ENCODE measurements at regions not wholly inside any gene's neighbourhood (a gene's known extent, or its start where the extent isn't known, plus 50 kb on each side); places are given as distances from the start of the nearest gene placed in this dataset.

GRCh38 chr2:160550048-160550447 is 56.4 kb upstream of the RBMS1 start:
- TF ChIP-seq POLR2A (IDR thresholded peaks at IDR 0.05) (no peak), CTCF (IDR thresholded peaks at IDR 0.05) (no peak)
- WGBS, 4 donors, result 74 to 79% (median 76%) methylated on average over 2 of the region's 2 CpGs
- no peak overlapping the region for H3K4me3 ChIP-seq
- H3K27ac ChIP-seq, result no peak overlapping the region
- no peak for DNase-seq
- H3K4me1 ChIP-seq (replicated peaks in 1 of 2), result no peaks in the 10 kb centered on the region
- H3K9me3 ChIP-seq (replicated peaks in 1 of 3), result no peaks in the 10 kb centered on the region
- H3K27me3 ChIP-seq, result no peaks in the 10 kb centered on the region
- intact Hi-C loops (cut with DNase I), result no loop called here
- no peaks in the 10 kb centered on the region for H3K36me3 ChIP-seq (replicated peaks in 1 of 2)

- TF ChIP-seq CTCF (IDR thresholded peaks at IDR 0.05), result no peak
- TF ChIP-seq POLR2A (IDR thresholded peaks at IDR 0.05), result no peak
- no peak for DNase-seq
- H3K27me3 ChIP-seq, result no peaks in the 10 kb centered on the region
- intact Hi-C loops (cut with DNase I), result no loop called here
- H3K4me3 ChIP-seq, result no peak overlapping the region
- no peaks in the 10 kb centered on the region for H3K4me1 ChIP-seq (replicated peaks in 1 of 2)
- H3K9me3 ChIP-seq (replicated peaks in 1 of 3), result no peaks in the 10 kb centered on the region
- 41 to 62% (median 50%) methylated on average over 4 of the region's 4 CpGs for WGBS, 4 donors
- no peak overlapping the region for H3K27ac ChIP-seq
- no peaks in the 10 kb centered on the region for H3K36me3 ChIP-seq (replicated peaks in 1 of 2)
These were observed 57.7 kb upstream of the RBMS1 start for GRCh38 chr2:160551259-160551658.

- 90 to 97% (median 93%) methylated on average over 6 of the region's 6 CpGs for WGBS, 4 donors
- intact Hi-C loops (cut with DNase I), result no loop called here
- no peaks in the 10 kb centered on the region for H3K27me3 ChIP-seq
These were observed 61.9 kb upstream of the RBMS1 start for GRCh38 chr2:160555420-160556071.

GRCh38 chr2:160557903-160558302 is 64.3 kb upstream of the RBMS1 start:
- Histone ChIP-seq H3K36me3 (replicated peaks in 1 of 2) (no peaks in the 10 kb centered on the region), H3K4me3 (no peak overlapping the region), H3K27me3 (no peaks in the 10 kb centered on the region), H3K27ac (no peak overlapping the region), H3K4me1 (replicated peaks in 1 of 2) (no peaks in the 10 kb centered on the region), H3K9me3 (replicated peaks in 1 of 3) (no peaks in the 10 kb centered on the region)
- TF ChIP-seq POLR2A (IDR thresholded peaks at IDR 0.05) (no peak), CTCF (IDR thresholded peaks at IDR 0.05) (no peak)
- intact Hi-C loops (cut with DNase I), result no loop called here
- 84 to 94% (median 91%) methylated on average over 3 of the region's 3 CpGs for WGBS, 4 donors
- no peak for DNase-seq

More at GRCh38 chr2:160555420-160556071, 61.9 kb upstream of the RBMS1 start:
- H3K9me3 ChIP-seq (replicated peaks in 1 of 3), result no peaks in the 10 kb centered on the region
- TF ChIP-seq POLR2A (IDR thresholded peaks at IDR 0.05) (no peak), CTCF (IDR thresholded peaks at IDR 0.05) (no peak)
- no peak overlapping the region for H3K4me3 ChIP-seq
- no peak for DNase-seq
- no peak overlapping the region for H3K27ac ChIP-seq
- H3K36me3 ChIP-seq (replicated peaks in 1 of 2), result no peaks in the 10 kb centered on the region
- no peaks in the 10 kb centered on the region for H3K4me1 ChIP-seq (replicated peaks in 1 of 2)
